Activated T-helper 17 cell treated with anti-CD3 and anti-CD28 coated beads, Interleukin-2, amount 50 U/mL, for 72 hours (primary cell): ENCODE measurements at regions not wholly inside any gene's neighbourhood (a gene's known extent, or its start where the extent isn't known, plus 50 kb on each side); places are given as distances from the start of the nearest gene placed in this dataset.
"Not testable (repeated sequence)": the region's sequence is repeated elsewhere in the genome, so short reads cannot be mapped to it uniquely, and the experiment has no call there.

ENCODE experiments used
- ATAC-seq: fragments of 150-1000 bp; cut with Tn5 transposase; replicated peaks from 2 replicates; pipeline ENCODE4 v1.10.0; 2021; ENCODE audit warnings: mild to moderate bottlenecking, moderate library complexity
- H3K27ac Mint-ChIP-seq: one replicate; pipeline ENCODE4 v1.8.0; 2022; ENCODE audit warnings: mixed read lengths
- H3K27me3 Mint-ChIP-seq: one replicate; pipeline ENCODE4 v1.8.0; 2022; ENCODE audit warnings: mixed read lengths
- H3K36me3 Mint-ChIP-seq: one replicate; pipeline ENCODE4 v1.8.0; 2022; ENCODE audit warnings: low read depth, mild to moderate bottlenecking, mixed read lengths
- H3K4me1 Mint-ChIP-seq: one replicate; pipeline ENCODE4 v1.8.0; 2022; ENCODE audit warnings: mixed read lengths
- H3K4me3 Mint-ChIP-seq: one replicate; pipeline ENCODE4 v1.8.0; 2022; ENCODE audit warnings: mild to moderate bottlenecking, mixed read lengths
- H3K9me3 Mint-ChIP-seq: one replicate; pipeline ENCODE4 v1.8.0; 2022; ENCODE audit warnings: mixed read lengths

DNA sequence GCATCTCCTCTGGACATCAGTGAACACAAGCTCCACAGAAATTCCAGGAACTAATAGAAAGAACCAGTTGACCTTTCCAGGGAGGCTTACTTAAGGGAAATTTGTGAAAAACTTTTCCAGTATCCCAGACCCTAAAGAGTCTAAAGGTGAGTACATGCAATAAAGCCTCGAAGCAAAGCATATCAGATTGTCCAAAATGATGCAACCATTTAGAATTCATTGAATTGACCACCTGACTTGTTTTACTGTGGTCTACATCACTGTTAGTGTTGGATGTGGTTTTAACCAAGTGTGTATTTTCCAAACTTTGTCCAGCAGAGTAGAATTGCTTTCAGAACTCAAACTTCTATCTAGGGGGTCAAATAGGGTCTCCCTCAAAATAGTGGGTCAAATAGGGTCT, 76.3 kb upstream of the TIAM1 start:
- Mint-ChIP-seq H3K27me3 (no peaks in the 10 kb centered on the region), H3K4me3 (no peak overlapping the region), H3K27ac (no peak overlapping the region), H3K4me1 (peaks cover 5% of the 10 kb centered on the region), H3K9me3 (no peaks in the 10 kb centered on the region), H3K36me3 (no peaks in the 10 kb centered on the region)
- ATAC-seq: no peak

DNA sequence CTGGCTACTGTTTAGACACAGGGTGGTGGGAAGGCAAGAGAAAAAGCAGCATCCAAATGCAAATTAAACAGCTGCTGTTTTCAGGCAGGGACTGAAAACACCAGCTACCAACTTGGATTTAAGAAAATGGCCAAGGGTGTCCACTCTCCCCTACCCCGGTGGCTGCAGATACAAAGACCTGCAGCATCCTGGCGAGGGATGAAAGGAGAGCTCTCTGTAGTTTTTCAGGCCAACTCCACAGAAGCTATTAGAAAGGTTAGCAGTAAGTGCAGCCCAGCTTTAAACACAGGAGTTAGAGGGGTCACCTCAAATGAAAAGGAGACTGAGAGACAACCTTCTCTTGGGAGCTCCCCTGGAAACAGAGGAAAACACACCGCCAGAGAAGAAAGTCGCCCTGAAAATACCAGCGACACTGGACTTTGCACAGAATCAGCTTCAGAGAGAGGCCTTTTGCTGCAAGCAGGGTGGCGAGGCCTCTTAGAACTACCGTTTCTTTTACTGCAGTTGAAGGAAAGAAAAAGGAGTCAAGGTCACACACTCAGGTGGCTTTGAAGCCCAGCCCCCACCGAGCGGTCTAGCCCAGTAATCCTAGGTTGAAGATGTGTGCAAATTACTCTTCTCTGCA, 74.4 kb upstream of the TIAM1 start:
- H3K4me1 Mint-ChIP-seq: no peaks in the 10 kb centered on the region
- no peaks in the 10 kb centered on the region for H3K36me3 Mint-ChIP-seq
- H3K27me3 Mint-ChIP-seq: no peaks in the 10 kb centered on the region
- H3K27ac Mint-ChIP-seq: no peak overlapping the region
- H3K9me3 Mint-ChIP-seq: no peaks in the 10 kb centered on the region
- no peak for ATAC-seq
- H3K4me3 Mint-ChIP-seq: no peak overlapping the region

DNA sequence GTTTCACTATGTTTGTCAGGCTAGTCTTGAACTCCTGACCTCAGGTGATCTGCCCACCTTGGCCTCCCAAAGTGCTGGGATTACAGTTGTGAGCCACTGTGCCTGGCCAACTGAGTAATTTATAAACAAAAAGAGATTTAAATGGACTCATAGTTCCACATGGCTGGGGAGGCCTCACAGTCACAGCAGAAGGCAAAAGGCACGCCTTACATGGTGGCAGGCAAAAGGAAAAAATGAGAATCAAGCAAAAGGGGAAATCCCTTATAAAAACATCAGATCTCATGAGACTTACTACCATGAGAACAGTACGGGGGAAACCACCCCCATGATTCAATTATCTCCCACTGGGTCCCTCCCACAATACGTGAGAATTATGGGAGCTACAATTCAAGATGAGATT, 73.2 kb upstream of the TIAM1 start:
- not testable (repeated sequence) for H3K27me3 Mint-ChIP-seq, H3K4me1 Mint-ChIP-seq, H3K4me3 Mint-ChIP-seq, H3K9me3 Mint-ChIP-seq, H3K36me3 Mint-ChIP-seq, H3K27ac Mint-ChIP-seq
- ATAC-seq: peak; percentile 61

DNA sequence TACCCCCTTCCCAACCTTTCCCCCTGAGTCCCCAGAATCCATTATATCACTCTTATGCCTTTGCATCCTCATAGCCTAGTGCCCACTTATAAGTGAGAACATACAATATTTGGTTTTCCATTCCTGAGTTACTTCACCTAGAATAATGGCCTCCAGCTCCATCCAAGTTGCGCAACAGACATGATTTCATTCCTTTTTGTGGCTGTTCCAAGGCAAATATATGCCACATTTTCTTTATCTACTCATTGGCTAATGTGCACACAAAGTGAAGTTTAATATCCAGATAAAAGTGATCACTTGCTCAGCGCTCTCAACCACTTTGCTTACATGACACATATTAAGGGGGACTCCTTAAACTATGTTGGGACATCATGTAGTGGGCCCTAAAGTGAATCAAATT, 72.4 kb upstream of the TIAM1 start:
- H3K4me1 Mint-ChIP-seq: no peaks in the 10 kb centered on the region
- no peaks in the 10 kb centered on the region for H3K36me3 Mint-ChIP-seq
- H3K27ac Mint-ChIP-seq: no peak overlapping the region
- ATAC-seq: no peak
- no peak overlapping the region for H3K4me3 Mint-ChIP-seq
- H3K9me3 Mint-ChIP-seq: no peaks in the 10 kb centered on the region
- H3K27me3 Mint-ChIP-seq: no peaks in the 10 kb centered on the region

DNA sequence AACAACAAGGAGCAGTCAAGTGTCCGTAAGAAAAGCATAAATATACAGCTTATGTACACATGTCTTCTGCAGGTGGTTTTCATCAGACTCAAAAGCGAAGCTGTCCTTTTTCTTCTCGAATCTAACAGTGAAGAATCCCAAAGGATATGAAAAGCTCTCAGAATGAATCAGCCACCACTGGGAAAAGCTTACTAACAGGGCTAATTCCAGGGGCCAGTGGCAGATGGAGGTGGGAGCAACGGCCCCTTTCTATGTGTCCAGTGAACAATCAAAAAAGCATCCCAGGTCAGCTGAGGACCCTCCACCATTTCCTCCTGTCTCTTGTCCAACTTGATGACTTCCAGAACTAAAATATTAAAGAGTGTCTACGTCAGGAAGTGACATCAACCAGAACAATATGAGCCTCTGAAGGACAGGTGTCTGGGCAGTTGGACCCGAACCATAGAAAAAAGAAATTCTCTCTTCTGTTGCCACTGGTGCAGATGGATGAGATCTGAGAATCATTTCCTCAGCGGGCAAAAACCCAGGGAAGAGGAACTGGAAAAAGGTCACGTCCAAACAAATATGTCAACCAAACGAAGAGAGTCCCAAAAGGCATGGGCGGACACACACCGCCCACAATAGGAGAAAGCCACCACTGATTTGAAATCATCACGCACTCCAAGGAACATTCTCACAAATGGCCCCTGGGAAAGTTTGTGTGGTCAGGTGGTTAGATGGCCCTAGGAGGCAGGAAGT, 70.4 kb upstream of the TIAM1 start:
- Mint-ChIP-seq H3K36me3 (no peaks in the 10 kb centered on the region), H3K27ac (no peak overlapping the region), H3K4me3 (no peak overlapping the region), H3K27me3 (no peaks in the 10 kb centered on the region), H3K4me1 (no peaks in the 10 kb centered on the region), H3K9me3 (no peaks in the 10 kb centered on the region)
- ATAC-seq: no peak

DNA sequence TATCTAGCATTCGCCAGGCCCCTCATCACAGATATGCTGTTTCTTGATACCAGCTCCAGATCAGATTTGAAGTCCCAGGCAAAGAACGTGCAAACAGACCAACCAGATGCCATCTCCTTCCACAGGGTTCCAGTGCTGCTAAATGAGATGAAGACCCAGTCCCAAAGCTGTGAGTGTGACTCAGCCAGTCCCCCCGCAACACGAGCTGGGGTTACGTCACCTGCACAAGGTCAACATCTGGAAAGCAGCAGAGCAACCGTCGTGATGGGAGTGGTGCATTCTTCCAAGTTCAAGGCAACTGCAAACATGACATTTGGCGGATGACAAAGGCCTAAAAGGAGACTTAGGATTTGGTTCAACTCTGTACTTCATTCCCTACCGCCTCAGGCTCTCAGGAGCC, 69.6 kb upstream of the TIAM1 start:
- Mint-ChIP-seq H3K9me3 (no peaks in the 10 kb centered on the region), H3K4me1 (no peaks in the 10 kb centered on the region), H3K4me3 (no peak overlapping the region), H3K27ac (no peak overlapping the region), H3K36me3 (no peaks in the 10 kb centered on the region), H3K27me3 (no peaks in the 10 kb centered on the region)
- no peak for ATAC-seq

DNA sequence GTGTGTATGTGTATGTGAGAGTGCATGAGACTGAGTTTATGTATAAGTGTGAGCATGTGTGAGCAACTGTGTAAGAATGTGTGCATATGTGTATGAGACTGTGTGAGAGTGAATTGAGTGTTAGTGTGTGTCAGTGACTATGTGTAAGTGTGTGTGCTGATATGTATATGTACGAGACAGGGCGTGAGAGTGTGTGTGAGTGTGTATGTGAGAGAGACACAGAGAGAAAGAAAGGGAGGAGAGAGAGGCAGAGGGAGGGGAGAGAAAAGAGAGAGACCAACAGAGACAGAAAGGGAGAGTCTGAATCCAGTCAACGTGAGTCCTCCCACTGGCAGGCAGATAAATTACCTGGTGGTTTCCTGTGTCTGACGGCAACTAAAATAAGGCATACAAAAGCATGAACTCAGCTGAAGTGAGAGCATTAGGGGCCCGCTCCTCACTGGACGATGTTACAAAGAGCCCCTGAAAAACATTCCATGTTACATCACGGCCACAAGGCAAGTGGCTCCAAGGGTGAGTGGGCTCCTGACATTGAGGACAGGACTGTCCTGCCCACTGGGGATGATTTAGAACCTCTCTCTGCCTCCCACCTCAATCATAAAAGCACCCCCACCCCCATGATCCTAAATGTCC, 66.6 kb upstream of the TIAM1 start:
- peak; percentile 62 for ATAC-seq
- H3K36me3 Mint-ChIP-seq: no peaks in the 10 kb centered on the region
- no peak overlapping the region for H3K27ac Mint-ChIP-seq
- no peaks in the 10 kb centered on the region for H3K4me1 Mint-ChIP-seq
- no peaks in the 10 kb centered on the region for H3K9me3 Mint-ChIP-seq
- H3K4me3 Mint-ChIP-seq: no peak overlapping the region
- H3K27me3 Mint-ChIP-seq: no peaks in the 10 kb centered on the region

DNA sequence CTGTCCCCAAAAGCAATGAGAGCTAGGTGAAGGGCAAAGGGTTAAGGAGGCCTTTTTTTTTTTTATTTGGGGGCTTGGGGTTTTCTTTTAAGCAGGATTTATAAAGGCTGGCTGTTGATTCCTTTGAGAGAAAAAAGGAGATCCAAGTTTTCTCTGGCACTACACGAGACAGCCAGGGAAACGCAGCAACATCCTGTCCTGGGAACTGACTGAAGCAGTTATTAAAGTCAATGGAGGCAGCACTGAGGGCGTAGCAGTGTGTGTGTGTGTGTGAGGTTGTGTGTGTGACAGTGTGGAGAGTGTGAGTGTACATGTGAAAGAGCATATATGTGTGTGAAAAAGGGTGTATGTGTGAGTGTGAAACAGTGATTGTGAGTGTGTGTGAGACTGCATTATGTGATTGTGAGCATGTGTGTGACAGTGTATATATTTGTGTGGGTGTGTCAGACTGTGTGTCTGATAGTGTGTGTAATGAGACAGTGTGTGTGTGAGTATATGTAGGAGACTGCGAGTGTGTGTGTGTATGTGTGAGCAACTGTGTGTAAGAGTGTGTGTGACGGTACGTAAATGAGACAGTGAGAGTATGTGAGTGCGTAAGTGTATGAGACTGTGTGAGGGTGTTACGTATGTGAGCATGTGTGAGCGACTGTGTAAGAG, 65.9 kb upstream of the TIAM1 start:
- Mint-ChIP-seq H3K4me1 (no peaks in the 10 kb centered on the region), H3K4me3 (no peak overlapping the region), H3K36me3 (no peaks in the 10 kb centered on the region), H3K27ac (no peak overlapping the region), H3K27me3 (no peaks in the 10 kb centered on the region), H3K9me3 (no peaks in the 10 kb centered on the region)
- ATAC-seq: no peak

DNA sequence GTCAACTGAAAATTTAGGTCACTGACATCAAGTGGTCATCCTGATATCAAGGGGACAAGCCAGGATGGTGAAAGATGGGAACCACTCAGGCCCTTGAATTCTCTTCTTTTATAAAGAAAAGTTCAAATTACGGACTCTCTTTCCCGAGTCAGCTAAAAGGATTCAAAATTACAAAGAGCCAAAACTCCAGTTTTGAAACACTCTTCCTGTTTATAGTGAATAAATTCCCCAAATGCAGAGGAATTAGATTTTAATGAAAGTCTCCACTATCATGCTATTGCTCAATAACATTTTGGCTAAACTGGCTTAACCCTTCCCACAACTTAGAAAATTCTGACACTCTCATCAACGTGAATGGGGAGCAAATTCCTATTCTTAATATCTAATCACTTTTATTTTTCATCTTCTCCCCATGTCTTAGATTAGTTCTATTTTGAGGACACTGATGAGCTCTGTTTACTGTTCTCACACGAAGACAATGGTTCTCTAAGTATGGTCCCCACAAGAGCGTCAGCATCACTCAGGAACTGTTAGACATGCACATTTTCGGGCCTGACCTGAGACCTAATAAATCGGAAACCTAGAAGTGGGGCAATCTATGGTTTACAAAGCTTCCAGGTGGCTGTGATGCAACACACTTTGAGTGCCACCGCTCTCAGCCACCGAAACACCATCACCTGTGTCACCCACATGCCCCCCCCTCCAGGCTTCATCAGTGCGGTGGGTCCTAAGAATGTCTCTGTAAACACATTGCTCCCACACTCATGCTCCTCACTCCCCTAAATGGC, 64.4 kb upstream of the TIAM1 start:
- Mint-ChIP-seq H3K4me1 (no peaks in the 10 kb centered on the region), H3K27me3 (no peaks in the 10 kb centered on the region), H3K4me3 (no peak overlapping the region)

DNA sequence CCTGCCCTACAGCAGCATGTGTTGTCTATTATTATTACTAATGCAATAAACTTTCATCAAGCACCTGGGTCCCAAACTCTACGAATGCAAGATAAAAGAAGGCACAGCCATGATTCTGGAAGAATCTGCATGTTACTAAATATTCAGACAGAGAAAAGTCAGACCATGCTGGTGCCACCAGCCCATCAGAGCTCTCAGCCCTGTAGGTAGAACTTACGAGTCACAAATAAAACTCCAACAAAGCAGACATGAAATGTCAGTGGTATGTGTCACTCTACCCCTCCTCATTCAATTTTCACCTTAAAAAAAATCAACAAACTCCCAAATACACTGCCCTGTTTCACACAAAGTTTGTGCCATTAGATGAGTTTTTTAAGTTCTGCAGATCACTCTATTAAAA, 62.4 kb upstream of the TIAM1 start:
- Mint-ChIP-seq H3K27ac (no peak overlapping the region), H3K4me3 (no peak overlapping the region), H3K4me1 (peaks cover 5% of the 10 kb centered on the region), H3K36me3 (no peaks in the 10 kb centered on the region), H3K27me3 (no peaks in the 10 kb centered on the region), H3K9me3 (no peaks in the 10 kb centered on the region)
- peak; percentile 21 for ATAC-seq

More for the DNA sequence above, 64.4 kb upstream of the TIAM1 start:
- H3K27ac Mint-ChIP-seq: no peak overlapping the region
- no peak for ATAC-seq
- no peaks in the 10 kb centered on the region for H3K9me3 Mint-ChIP-seq
- H3K36me3 Mint-ChIP-seq: no peaks in the 10 kb centered on the region

DNA sequence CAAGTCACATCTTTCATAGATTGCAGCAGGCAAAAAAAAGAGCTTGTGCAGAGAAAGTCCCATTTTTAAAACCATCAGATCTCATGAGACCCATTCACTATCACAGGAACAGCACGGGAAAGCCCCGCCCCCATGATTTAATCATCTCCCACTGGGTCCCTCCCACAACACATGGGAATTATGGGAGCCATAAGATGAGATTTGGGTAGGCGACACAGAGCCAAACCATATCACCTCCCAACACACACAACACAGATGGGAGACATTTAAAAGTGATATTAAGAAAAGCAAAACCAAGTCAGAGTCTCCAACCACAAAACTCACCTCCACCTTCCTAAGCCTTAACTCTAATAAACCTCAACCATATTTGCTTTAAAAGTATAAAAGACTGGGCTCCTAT, 61.5 kb upstream of the TIAM1 start:
- H3K27me3 Mint-ChIP-seq: no peaks in the 10 kb centered on the region
- H3K27ac Mint-ChIP-seq: no peak overlapping the region
- H3K4me3 Mint-ChIP-seq: no peak overlapping the region
- ATAC-seq: no peak
- no peaks in the 10 kb centered on the region for H3K36me3 Mint-ChIP-seq
- peaks cover 5% of the 10 kb centered on the region for H3K4me1 Mint-ChIP-seq
- no peaks in the 10 kb centered on the region for H3K9me3 Mint-ChIP-seq

DNA sequence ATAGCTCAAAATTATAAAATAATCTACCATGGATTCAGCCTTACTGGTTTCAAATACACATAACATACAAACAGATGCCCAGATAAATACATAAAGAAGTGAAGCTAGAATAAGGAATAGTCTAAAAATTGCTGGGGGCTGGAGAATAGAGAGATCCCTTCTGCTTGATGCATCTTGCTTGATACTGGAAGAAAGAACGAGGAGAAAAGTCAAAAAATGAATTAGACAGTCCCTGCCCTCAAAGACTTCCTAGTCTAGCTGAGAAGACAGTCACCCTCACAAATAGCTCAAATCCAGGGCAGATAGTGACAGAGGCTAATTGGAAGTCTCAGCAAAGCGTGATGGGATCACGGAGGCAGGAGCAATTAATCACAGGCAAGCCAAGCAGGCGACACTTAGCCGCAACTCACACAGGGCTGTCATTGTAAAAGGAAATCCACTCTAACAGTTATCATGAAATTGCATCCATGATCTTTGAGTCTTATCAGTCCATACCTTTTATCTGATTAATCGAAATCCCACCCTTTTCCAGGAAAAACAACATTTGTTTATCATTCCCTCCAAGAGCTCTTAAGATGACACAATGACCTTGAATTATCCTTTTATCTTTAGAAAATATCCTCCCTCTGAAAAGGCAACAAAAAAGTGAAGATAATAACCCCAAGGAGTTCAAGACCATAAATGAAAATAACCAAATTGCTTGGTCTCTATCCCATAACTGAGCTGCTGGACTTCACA, 59.7 kb upstream of the TIAM1 start:
- H3K9me3 Mint-ChIP-seq: no peaks in the 10 kb centered on the region
- H3K4me3 Mint-ChIP-seq: no peak overlapping the region
- no peaks in the 10 kb centered on the region for H3K36me3 Mint-ChIP-seq
- no peak overlapping the region for H3K27ac Mint-ChIP-seq
- no peaks in the 10 kb centered on the region for H3K27me3 Mint-ChIP-seq
- ATAC-seq: no peak
- peaks cover 9% of the 10 kb centered on the region for H3K4me1 Mint-ChIP-seq

DNA sequence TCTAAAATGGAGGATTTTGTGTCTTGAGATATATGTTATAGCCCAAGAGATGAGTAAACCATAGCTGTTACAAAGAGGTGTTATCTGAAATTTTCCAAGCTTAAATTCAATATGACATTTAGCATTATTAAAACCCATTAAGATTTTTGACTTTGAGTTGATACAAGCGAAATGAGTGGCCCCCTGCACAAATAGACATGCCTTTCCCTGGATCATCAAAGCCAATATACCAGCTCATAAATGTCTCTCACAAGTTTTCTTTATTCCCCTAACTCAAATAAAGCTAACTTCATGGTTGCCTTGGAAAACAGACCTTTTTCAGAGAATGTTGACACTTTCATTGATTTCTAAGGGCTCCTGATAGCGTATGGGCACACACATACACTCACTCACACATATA, 55.5 kb upstream of the TIAM1 start:
- H3K27me3 Mint-ChIP-seq: no peaks in the 10 kb centered on the region
- H3K36me3 Mint-ChIP-seq: no peaks in the 10 kb centered on the region
- H3K27ac Mint-ChIP-seq: peak overlapping the region; percentile 46
- H3K4me3 Mint-ChIP-seq: no peak overlapping the region
- no peaks in the 10 kb centered on the region for H3K9me3 Mint-ChIP-seq
- peaks cover 26% of the 10 kb centered on the region for H3K4me1 Mint-ChIP-seq
- no peak for ATAC-seq

DNA sequence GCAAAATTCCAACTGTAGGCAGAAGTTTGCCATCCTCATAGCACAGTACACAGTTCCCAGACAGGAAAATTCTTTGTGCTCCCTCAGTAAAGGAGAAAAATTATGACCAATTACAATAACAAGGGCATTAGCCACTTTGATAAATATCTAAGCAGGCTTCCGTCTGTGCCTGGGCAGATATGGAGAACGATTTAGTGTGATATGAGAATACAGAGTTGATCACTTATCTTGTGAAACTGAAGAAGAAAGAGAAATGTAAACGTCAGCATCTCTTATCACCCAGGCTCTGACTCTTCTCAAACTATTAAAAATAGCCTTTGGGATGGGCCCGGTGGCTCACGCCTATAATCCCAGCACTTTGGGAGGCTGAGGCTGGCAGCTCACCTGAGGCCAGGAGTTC, 54.5 kb upstream of the TIAM1 start:
- peak overlapping the region; percentile 7 for H3K27ac Mint-ChIP-seq
- H3K36me3 Mint-ChIP-seq: no peaks in the 10 kb centered on the region
- ATAC-seq: peak; percentile 57
- peaks cover 34% of the 10 kb centered on the region for H3K4me1 Mint-ChIP-seq
- H3K9me3 Mint-ChIP-seq: no peaks in the 10 kb centered on the region
- peak overlapping the region; percentile 13 for H3K4me3 Mint-ChIP-seq
- no peaks in the 10 kb centered on the region for H3K27me3 Mint-ChIP-seq
